Stimulated activated CD8-positive, alpha-beta memory T cell treated with anti-CD3 and anti-CD28 coated beads, Interleukin-2, amount 100 ng/mL, for 1 hour (primary cell): ENCODE measurements at regions not wholly inside any gene's neighbourhood (a gene's known extent, or its start where the extent isn't known, plus 50 kb on each side); places are given as distances from the start of the nearest gene placed in this dataset.

Experiments
- DNase-seq, 2 donors: peaks; one replicate each; pipeline ENCODE4 v3.0.0-alpha.2; 2020; ENCODE audit warnings: low read depth in 2 of 2

DNA sequence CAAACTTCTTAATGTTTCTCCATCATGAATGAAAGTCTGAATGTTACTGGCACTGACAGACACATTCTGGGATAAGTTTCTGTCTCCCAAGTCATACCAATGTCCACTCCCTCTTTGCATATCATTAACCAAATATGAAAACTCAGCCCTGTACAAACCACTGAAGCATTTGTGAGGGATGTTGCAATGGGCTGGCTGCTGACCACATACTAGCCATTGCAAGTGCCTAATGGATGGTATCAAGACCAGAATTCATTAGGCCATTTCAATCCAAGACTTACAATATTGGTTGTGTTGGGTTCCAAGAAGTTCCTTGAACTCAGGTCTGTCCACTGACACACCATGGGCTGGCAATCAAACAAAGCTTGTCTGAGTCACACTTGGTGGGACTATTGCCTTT, 73.8 kb downstream of the CBLN2 start:
- no peak for DNase-seq

DNA sequence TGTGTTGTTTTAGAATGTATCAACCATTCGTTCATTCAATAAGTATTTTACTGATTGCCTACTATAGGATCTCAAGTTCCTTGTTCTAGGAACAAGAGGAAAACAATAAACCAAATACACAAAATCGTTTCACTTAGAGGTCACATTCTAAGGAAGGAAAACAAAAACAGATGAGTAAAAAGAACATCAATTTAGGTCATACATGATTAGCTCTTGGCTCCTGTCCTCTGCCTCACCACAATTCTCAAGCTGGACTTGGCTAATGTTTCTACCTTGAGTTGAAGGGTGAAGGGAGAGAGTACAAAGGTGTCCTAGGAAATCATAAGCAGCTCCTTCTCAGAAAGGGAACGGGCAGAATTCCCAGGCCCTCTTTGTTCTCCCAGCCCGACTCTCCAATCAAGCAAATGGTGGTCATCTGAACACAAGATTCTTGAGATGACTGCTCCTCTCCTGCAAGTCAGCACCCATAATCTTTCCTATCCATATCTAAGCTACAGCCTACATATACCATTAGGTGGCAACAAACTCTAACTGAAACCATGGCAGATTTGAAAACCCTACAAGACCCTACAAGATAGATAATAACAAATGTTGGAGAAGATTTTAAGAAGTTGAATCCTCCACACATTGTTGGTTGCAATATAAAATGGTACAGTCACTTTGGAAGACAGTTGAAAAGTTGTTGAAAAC, 76.0 kb downstream of the CBLN2 start:
- DNase-seq: no peak

DNA sequence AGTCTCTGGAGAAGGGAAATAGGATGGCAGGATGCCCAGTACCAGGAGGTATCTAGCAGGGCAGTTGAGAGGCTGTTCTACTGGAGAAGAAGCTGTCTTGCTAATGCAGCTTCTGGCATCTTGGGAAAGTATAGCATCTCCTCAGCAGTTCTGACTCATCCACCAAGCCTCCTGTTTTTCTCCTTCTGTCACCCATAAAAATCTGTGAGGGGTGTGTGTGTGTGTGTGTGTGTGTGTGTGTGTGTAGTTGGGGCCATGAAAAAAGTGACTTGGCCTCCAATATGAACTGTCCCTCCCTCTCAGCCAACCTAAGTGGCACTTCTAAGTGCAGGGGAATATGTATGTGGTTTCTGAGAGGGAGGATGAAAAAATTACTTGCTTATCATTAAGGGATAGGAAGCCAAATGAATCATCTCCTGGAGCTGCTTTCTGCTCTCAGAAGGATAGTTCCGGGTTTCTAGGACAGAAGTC, 83.9 kb downstream of the CBLN2 start:
- DNase-seq: no peak

DNA sequence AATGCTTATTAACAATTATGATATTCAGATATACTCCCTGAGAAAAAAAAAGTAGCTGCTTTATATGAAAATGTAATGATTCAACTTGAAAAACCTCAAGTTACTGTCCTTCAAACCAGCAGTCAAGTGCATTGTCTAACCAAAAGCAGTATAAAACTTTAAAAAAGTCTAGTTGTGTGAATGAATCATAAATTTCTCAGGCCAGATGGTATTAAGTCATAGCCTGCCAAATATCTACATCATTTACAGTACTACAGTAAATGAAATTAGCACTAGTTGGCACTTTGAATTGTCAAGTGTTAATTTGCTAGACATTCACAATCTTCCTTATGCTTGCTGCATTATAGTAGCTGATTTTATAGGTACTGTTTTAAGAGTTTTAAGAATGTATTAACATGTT, 85.9 kb downstream of the CBLN2 start:
- no peak for DNase-seq

DNA sequence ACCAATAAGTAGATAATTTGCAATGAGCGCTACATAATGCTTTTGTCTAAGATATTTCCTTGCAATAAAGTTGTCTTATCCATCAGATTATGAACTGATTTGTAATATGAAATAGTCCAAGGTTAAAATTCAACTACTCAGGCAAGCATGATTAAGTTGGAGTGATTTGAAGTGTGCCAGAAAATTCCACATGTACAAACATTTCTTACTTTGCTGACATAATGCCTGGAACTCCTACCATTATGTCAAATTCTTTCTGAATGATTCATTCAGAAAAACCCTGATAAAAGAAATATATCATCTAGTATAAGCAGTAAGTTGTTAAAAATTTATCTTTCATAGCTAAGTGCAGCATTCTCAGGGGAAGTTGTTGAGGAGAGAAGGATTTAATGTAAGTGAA, 87.3 kb downstream of the CBLN2 start:
- no peak for DNase-seq

DNA sequence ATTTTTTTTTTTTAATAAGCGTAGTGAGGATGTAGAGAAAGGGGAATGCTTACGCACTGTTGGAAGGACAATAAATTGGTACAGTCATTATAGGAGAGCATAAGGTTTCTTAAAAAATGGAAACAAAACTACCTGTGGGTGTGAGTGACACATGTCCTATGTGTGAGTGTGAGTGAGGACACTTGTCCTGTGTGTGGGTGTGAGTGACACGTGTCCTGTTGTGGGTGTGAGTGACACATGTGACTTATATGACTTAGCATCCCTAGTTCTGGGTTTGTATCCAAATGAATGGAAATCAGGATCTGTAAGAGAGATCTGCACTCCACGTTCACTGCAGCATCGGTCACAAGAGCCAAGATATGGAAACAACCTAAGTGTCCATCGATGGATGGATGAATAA, 91.8 kb downstream of the CBLN2 start:
- DNase-seq: no peak

DNA sequence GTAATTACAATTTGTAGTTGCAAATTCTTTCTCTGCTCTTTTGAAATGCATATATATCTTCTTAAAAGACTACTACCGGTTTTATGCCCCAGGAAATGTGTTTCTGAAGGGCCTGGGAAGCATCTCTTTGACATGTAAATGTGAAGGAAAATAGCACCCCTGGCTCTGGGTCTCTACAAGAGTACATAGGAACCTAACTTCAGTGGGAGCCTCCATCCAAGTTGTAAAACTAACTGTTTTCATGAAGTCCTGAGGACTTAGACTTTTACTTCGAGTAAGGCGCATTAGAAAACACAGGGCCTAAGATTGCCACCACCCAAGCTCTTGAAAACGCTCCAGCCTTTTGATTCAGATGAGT, 99.4 kb downstream of the CBLN2 start:
- no peak for DNase-seq

DNA sequence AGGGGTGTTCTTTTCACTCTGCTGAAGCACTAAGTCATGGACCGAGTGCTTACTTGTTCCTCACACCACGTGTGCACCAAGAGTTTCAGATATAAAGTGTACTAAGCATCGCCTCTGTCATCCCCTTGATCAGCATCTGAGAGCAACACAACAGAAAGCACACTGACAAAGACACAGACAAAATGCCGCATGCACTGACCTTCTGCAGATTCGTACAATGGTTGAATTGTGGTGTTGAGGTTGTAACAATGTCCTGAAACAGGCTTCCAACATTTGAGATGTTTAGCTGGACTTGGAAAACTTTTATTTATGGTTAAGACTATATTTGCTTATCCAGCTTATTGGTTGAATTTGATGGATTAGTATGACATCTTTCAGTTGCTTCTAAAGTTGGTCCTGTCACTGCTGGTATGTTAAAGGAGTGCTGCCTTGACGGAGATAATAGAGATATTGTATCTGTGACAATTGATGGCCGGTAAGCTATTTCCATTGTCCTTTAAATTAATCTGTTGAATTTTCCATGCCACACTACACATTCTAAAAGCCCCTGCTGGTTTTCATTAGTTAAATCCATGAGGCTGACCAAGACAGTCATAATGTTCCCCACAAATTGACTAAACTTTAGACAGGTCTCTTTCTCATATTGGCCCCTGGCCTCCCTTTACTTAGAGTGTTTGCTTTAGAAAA, 99.9 kb downstream of the CBLN2 start:
- DNase-seq: no peak

DNA sequence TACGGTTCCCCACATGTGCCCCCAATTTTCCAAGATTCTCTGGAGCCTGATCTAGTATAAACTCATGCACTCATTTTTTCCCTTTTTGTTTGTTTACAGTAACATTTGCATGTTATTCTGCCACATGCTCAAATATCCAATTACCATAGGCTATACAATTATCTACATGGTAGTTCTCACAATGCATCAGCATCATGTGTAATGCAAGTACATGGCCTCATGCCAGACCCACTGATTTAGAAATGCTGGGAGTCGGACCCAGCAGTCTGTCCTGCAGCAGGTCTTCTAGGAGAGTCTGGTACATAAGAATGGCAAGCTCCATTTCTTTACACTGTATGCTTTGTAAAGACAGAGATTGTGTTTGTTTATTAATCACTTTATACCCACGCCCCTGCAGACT, 107.7 kb downstream of the CBLN2 start:
- no peak for DNase-seq

DNA sequence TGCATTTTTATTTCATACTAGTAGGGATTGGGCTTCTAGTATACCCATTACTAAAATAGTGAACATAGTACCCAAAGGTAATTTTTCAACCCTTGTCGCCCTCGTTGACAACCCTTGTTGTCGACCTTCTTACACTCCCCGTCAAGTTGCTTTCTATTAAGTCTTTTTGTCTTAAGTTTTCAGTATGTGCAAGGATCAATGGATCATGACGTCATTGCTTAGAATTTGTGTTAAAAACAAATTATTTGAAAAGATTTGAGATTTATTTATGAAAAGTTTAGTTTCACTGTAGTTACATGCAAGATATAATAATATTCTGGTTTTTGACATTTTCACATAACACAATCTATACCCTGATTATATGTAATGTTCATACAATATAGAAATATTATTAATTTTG, 110.4 kb downstream of the CBLN2 start:
- no peak for DNase-seq

DNA sequence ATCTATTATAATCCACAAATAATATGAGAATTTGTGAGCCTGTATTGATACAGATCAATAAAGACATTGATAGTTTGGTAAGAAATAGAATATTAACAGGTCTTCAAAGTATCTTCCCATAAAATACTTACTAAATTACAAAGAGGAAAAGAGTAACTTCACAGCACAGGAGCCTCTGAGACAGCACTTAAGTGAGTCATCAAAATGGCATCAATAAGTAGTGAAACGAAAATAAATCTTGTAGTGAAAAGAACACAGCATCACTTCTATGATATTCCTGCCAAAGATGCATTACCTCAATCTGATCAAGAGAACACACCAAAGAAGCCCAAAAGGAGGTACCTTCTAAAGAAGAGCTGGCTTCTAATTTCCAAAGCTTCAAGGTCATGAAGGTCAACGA, 116.4 kb downstream of the CBLN2 start:
- DNase-seq: no peak

DNA sequence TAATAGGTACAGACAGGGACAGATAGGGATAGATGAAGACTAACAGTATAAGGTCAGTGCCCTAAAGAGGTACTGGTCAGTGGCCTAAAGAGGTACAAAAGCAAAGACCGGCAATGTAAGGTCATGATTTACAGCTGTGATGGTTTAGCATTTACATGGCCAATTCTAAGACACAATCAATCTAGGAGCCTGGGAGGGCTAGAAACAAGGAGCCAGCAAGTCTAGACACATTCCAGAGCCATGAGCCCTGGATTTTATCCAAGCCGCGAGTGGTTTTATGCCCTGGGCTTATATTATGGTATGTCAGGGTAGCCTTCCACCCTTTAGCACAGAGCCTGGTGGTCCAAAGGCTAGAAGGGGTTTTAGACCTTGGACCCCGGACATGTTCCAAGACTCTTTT, 124.2 kb downstream of the CBLN2 start:
- DNase-seq: no peak

DNA sequence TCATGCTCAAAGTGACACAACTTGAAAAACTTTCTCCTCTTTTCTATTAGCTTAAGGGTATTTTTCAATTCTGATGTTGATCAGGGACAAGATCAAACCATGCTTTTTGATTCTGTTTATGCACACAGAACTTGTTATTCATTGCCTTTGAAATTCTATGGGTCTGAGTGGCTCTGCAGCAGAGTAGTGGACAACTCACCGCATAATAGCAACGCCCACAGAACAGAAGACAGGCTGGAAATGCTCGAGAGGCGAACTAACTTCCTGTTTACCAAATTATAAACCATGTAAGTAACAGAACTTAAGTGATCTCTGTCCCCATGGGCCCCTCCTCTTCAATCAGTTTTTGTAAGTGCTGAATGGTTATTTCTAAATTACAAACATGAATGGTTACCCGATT, 131.2 kb downstream of the CBLN2 start:
- no peak for DNase-seq

DNA sequence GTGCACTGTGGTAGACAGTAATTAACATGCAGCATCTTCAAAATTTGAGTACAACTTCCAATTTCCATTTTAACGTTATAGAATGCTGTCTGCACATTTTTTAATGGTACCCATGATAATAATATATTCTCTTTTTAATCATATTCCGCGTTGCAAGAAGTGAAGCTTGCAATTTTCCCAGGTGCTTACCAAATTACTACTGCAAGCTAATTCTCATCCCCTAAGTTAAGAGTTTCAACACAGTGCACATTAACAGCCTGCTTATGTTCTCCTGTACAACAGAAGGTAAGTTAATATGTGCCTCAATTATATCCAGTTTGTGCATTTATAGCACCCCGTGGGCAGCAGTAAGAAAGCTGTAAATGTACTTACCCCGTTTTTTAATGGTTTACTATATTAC, 132.9 kb downstream of the CBLN2 start:
- DNase-seq: no peak

DNA sequence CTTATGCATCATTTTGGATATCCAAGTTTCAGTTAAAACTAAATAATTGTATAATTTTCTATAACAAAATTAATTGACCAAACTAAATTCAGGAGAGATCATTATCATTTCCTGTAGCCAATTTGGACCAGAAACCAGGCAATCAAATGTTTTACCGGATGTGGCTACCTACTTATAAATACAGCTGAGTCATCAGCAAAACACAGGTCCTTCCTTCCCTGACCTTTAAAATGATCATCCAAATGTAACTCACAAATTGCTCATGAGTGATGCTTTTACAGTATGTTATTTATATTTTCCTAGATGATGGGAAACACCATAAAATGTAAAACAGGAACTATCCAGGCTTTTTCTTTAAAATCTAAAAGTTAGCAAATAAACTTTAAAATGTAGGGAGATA, 133.7 kb downstream of the CBLN2 start:
- DNase-seq: no peak

DNA sequence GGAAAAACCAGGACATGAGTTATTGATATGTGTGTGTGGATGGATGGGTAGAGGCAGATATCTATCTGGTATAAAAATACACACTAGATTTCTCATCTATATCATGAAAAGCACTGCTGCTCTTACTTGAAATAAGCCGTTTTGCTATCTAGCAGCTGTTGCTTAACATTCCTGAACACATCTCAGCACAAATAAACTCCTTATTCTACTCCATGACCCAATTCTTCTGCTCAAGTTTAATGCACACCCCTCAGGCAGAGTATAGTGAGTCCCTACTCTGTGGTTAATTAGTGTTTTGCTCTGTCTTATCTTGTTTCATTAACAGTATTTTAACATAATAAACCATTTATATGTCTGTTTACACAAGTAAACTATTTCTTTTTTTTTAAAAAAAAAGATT, 134.2 kb downstream of the CBLN2 start:
- DNase-seq: no peak

DNA sequence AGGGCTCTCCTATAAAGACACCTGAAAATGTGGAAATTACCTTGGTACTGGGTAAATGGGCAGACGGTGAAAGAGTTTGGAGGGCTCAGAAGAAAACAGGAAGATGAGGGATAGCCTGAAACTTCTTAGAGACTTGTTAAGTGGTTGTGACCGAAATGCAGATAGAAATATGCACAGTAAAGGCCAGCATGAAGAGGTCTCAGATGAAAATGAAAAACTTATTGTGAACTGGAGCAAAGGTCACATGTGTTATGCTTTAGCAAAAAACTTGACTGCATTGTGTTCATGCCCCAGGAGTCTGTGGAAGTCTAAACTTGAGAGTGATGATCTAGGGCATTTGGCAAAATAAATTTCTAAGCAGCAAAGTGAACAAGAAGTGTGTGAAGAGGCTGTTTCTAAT, 137.1 kb downstream of the CBLN2 start:
- no peak for DNase-seq

DNA sequence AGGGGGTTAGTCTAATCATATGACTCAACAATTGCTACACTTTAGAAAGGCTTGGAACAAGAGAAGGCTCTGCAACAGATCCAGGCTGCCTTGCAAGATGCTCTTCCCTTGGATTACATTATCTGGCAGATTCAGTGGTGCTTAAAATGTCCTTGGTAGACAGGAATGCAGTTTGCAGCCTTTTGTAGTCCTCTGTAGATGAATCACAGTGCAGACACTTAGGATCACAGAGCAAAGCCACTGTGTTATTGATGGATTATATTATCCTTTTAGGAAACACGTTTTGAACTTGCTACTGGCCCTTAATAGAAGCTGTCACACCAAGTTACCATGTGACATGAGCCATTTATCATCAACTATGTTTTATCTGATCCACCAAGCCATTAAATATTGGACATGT, 152.2 kb downstream of the CBLN2 start:
- DNase-seq: no peak

DNA sequence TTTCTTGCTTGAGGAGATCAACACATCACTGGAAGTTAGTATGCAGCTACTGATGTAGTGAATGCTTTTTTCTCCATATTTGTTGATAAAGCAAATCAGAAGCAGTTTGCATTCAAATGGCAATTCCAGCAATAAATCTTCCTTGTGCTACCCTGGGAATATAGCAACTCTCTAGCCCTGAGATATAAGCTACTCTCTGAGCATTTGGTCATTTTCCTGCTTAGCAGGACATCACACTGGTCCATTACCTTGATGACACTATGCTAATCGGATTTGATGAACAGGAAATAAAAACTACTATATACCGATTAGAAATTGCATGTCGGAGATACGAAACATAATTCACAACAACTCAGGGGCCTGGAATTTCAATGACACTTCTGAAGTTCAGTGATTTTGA, 152.7 kb downstream of the CBLN2 start:
- no peak for DNase-seq

DNA sequence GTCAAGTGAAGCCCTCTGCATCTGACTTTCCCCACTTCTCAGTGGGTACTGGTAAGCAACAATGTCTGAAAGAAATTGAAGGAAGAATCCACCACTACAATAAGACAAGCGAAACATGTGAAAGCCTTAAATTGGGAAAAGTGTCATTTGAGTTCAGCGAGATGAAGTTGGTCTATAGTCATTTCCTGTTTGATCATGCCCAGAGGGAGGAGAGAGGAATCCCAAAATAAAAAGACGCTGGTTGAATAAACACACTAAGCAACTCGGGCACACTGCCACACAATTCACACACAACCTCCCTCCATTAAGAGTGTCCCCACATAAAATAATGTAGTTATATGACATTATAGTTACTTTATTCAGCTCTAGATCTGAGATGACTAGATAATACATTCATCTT, 166.1 kb downstream of the CBLN2 start:
- DNase-seq: no peak

DNA sequence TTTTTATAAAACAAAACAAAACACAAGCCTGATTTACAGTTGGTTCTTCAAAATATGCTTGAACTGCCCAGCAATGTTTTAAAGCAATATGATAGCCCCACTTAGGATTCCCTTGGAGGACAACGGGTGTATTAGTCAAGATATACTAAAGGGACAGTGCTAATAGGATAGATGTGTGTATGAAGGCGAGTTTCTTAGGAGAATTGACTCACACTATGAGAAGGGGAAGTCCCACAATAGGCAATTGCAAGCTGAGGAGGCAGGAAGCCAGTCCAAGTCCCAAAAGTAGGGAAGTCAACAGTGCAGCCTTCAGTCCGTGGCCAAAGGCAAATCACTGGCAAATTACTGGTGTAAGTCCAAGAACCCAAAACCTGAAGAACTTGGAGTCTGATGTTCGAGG, 167.9 kb downstream of the CBLN2 start:
- DNase-seq: no peak

DNA sequence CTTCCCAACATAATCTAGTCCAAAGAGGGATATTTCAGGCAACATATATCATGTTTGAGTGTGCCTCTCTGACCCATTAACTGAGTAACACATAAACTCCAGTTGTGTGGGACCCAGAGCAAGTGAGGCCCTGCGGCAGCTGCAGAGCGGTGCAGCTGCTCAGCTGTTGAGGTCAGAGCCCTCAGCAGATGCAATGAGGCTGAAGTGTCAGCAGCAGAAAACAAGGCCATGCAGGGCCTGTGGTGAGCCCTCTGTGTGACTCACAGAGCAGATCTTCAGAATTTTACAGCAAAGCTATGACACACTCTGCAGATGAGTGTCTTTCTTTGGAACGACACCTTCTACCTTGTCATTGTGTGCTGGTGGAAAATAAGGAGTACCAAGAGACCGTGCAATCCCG, 168.5 kb downstream of the CBLN2 start:
- DNase-seq: no peak

DNA sequence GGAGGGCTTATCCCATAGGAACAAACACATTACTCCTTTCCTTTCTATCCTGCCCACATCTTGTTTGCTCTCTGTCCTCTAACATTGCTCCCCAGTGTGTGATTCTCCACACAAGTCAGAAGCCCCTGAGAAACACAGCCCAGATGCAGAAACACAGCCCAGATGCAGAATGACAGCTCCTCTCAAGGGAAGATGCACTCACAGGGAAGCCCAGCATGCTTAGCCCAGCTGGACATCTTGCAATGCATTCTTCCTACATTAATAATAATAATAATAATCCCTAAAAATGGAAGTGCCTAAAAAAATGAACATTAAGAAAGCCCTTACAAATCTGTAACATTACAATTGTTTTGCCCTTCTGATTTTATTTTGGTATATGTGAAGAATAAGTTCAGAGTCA, 172.1 kb downstream of the CBLN2 start:
- DNase-seq: no peak

DNA sequence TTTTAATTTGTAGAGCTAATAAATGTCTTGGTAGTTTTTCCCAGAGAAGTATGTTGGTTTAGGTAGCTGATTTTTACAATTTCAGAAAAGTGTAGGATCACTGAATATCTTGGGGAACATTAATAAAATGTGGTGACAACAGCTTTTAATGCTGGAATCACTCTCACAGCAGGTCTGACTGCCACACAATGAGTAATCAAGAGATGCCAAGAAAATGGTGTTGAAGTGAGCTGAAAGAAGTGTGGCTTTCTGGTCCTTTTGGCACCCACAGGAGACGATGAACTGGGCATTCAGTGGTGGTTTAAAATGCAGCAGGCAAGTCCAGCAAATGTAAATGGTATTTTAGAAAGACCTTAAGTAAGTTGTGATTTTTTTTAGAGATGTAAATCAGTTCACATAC, 175.8 kb downstream of the CBLN2 start:
- DNase-seq: no peak
